H9 (cell line): ENCODE measurements at regions not wholly inside any gene's neighbourhood (a gene's known extent, or its start where the extent isn't known, plus 50 kb on each side); places are given as distances from the start of the nearest gene placed in this dataset.
"Not testable (repeated sequence)": the region's sequence is repeated elsewhere in the genome, so short reads cannot be mapped to it uniquely, and the experiment has no call there.

ENCODE experiments used
- DNase-seq: peaks from one replicate; pipeline ENCODE4 v3.0.0-alpha.2; 2017
- H2AFZ ChIP-seq: one replicate; pipeline ENCODE4 v1.6.1; 2013; ENCODE audit warnings: mild to moderate bottlenecking, low read length, control low read depth, moderate library complexity
- H2AK5ac ChIP-seq: 2 replicates; pipeline ENCODE4 v1.6.1; 2013; ENCODE audit warnings: low read length, control low read depth, mixed read lengths; ENCODE audit not compliant: insufficient read length
- H2BK120ac ChIP-seq: one replicate; pipeline ENCODE4 v1.6.1; 2013; ENCODE audit warnings: low read depth, mild to moderate bottlenecking, low read length, control low read depth, inconsistent platforms; ENCODE audit not compliant: poor library complexity, severe bottlenecking
- H2BK12ac ChIP-seq: 2 replicates; pipeline ENCODE4 v1.6.1; 2013; ENCODE audit warnings: low read length, control low read depth, mixed read lengths, low read depth; ENCODE audit not compliant: insufficient read length
- H2BK15ac ChIP-seq: 2 replicates; pipeline ENCODE4 v1.6.1; 2013; ENCODE audit warnings: low read depth, low read length, control low read depth
- H2BK20ac ChIP-seq: one replicate; pipeline ENCODE4 v1.6.1; 2013; ENCODE audit warnings: low read depth, mild to moderate bottlenecking, low read length, control low read depth, inconsistent platforms; ENCODE audit not compliant: poor library complexity, severe bottlenecking
- H2BK5ac ChIP-seq: 2 replicates; pipeline ENCODE4 v1.6.1; 2013; ENCODE audit warnings: low read length, control low read depth, mixed read lengths; ENCODE audit not compliant: insufficient read length
- H3K14ac ChIP-seq: 2 replicates; pipeline ENCODE4 v1.6.1; 2013; ENCODE audit warnings: low read length, control low read depth; ENCODE audit not compliant: insufficient read depth
- H3K18ac ChIP-seq: 2 replicates; pipeline ENCODE4 v1.6.1; 2013; ENCODE audit warnings: low read depth, mild to moderate bottlenecking, mixed read lengths, low read length, control low read depth; ENCODE audit not compliant: insufficient read length
- H3K23ac ChIP-seq: 2 replicates; pipeline ENCODE4 v1.6.1; 2013; ENCODE audit warnings: low read length, control low read depth, mixed read lengths, low read depth; ENCODE audit not compliant: insufficient read length
- H3K23me2 ChIP-seq: 2 replicates; pipeline ENCODE4 v1.6.1; 2013; ENCODE audit warnings: low read depth, mild to moderate bottlenecking, mixed read lengths, low read length, control low read depth; ENCODE audit not compliant: insufficient read length, poor library complexity, severe bottlenecking
- H3K27ac ChIP-seq: 2 replicates; pipeline ENCODE4 v1.5.1; 2013; ENCODE audit warnings: low read length, control low read depth, mixed read lengths, low read depth; ENCODE audit not compliant: insufficient read length
- H3K27me3 ChIP-seq: 2 replicates; pipeline ENCODE4 v1.6.1; 2013; ENCODE audit warnings: low read length, control low read depth, inconsistent platforms; ENCODE audit not compliant: insufficient read depth
- H3K4ac ChIP-seq: 2 replicates; pipeline ENCODE4 v1.6.1; 2013; ENCODE audit warnings: low read depth, mild to moderate bottlenecking, control low read depth, inconsistent platforms, low read length, moderate library complexity
- H3K4me1 ChIP-seq: 2 replicates; pipeline ENCODE4 v1.6.1; 2013; ENCODE audit warnings: low read length, control low read depth, inconsistent platforms; ENCODE audit not compliant: insufficient read depth
- H3K4me2 ChIP-seq: 2 replicates; pipeline ENCODE4 v1.6.1; 2013; ENCODE audit warnings: low read length, control low read depth, mixed read lengths; ENCODE audit not compliant: insufficient read length, insufficient read depth
- H3K56ac ChIP-seq: 2 replicates; pipeline ENCODE4 v1.6.1; 2013; ENCODE audit warnings: low read depth, mild to moderate bottlenecking, mixed read lengths, low read length, control low read depth; ENCODE audit not compliant: insufficient read length
- H3K79me1 ChIP-seq: 2 replicates; pipeline ENCODE4 v1.6.1; 2013; ENCODE audit warnings: low read depth, mild to moderate bottlenecking, moderate library complexity, low read length, control low read depth, inconsistent platforms; ENCODE audit not compliant: insufficient read depth, poor library complexity, severe bottlenecking
- H3K79me2 ChIP-seq: 2 replicates; pipeline ENCODE4 v1.6.1; 2013; ENCODE audit warnings: low read length, control low read depth, inconsistent platforms; ENCODE audit not compliant: insufficient read depth
- H3K9ac ChIP-seq: 2 replicates; pipeline ENCODE4 v1.6.1; 2013; ENCODE audit warnings: low read length, control low read depth, mixed read lengths; ENCODE audit not compliant: insufficient read length; ENCODE audit errors: extremely low read depth
- H3K9me3 ChIP-seq: one replicate; pipeline ENCODE4 v1.6.1; 2013; ENCODE audit warnings: low read depth, low read length, inconsistent platforms; ENCODE audit not compliant: control insufficient read depth
- H3T11ph ChIP-seq: one replicate; pipeline ENCODE4 v1.6.1; 2013; ENCODE audit warnings: mild to moderate bottlenecking, low read length, control low read depth, inconsistent platforms
- H4K20me1 ChIP-seq: one replicate; pipeline ENCODE4 v1.6.1; 2013; ENCODE audit not compliant: control insufficient read depth, insufficient read length, insufficient read depth
- H4K5ac ChIP-seq: 2 replicates; pipeline ENCODE4 v1.6.1; 2013; ENCODE audit warnings: low read depth, mild to moderate bottlenecking, mixed read lengths, low read length, control low read depth; ENCODE audit not compliant: insufficient read length
- H4K8ac ChIP-seq: replicated peaks from 2 replicates; pipeline ENCODE4 v1.6.1; 2013; ENCODE audit warnings: low read length, control low read depth, mixed read lengths, low read depth; ENCODE audit not compliant: insufficient read length
- H4K91ac ChIP-seq: 2 replicates; pipeline ENCODE4 v1.6.1; 2013; ENCODE audit warnings: low read depth, mild to moderate bottlenecking, moderate library complexity, mixed read lengths, low read length, control low read depth; ENCODE audit not compliant: insufficient read length
- H3K27ac Mint-ChIP-seq, 3 experiments: 2 replicates in 2 of 3; 3 replicates in 1 of 3; pipeline ENCODE4 v1.8.0; 2020 to 2021; ENCODE audit warnings: mixed read lengths in 3 of 3, mild to moderate bottlenecking in 1 of 3, moderate library complexity in 1 of 3
- H3K27me3 Mint-ChIP-seq: 2 replicates; pipeline ENCODE4 v1.8.0; 2021; ENCODE audit warnings: low read depth, mild to moderate bottlenecking, moderate library complexity, mixed read lengths
- H3K36me3 Mint-ChIP-seq, 3 experiments: 2 replicates in 2 of 3; 3 replicates in 1 of 3; pipeline ENCODE4 v1.8.0; 2020 to 2021; ENCODE audit warnings: low read depth in 3 of 3, mixed read lengths in 3 of 3; ENCODE audit not compliant: insufficient read depth in 1 of 3
- H3K4me1 Mint-ChIP-seq, 2 experiments: 2 replicates each; pipeline ENCODE4 v1.8.0; 2020; ENCODE audit warnings: mixed read lengths in 2 of 2
- H3K4me3 Mint-ChIP-seq, 2 experiments: 2 replicates in 1 of 2; 3 replicates in 1 of 2; pipeline ENCODE4 v1.8.0; 2020 to 2021; ENCODE audit warnings: mild to moderate bottlenecking in 2 of 2, mixed read lengths in 2 of 2, moderate library complexity in 1 of 2
- H3K9me3 Mint-ChIP-seq, 2 experiments: 2 replicates in 1 of 2; 3 replicates in 1 of 2; pipeline ENCODE4 v1.8.0; 2020; ENCODE audit warnings: mild to moderate bottlenecking in 2 of 2, mixed read lengths in 2 of 2, moderate library complexity in 1 of 2
- WGBS: extraction: QIAGEN DNeasy Blood & Tissue Kit; methylation state at CpG from one replicate; pipeline ENCODE4 v1.1.7; 2013; ENCODE audit warnings: missing lambda C conversion rate, low lambda C conversion rate, mixed read lengths; ENCODE audit not compliant: insufficient read length; ENCODE audit errors: extremely low coverage; 5-methylcytosine and 5-hydroxymethylcytosine counted together

DNA sequence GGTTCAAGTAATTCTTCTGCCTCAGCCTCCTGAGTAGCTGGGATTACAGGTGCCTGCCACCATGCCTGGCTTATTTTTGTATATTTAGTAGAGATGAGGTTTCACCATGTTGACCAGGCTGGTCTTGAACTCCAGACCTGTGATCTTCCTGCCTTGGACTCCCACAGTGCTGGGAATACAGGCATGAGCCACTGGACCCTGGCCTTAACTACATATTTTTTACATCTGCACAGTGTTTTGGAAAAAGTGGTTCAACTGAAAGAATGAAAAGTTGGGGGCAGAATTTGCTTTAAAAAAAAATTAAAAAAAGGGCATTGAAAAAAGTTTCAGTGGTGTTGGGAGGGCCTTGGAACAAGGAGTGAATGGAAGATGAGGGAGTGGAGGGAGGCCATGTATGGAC lies 88.9 kb upstream of the TPTE start:
- not testable (repeated sequence) for H3T11ph ChIP-seq, H3K56ac ChIP-seq, H3K4me2 ChIP-seq, H3K79me1 ChIP-seq, H3K4me1 Mint-ChIP-seq, H3K4ac ChIP-seq, H2BK20ac ChIP-seq, H3K4me3 Mint-ChIP-seq, H2BK120ac ChIP-seq, H3K36me3 Mint-ChIP-seq, H3K23ac ChIP-seq, H2BK5ac ChIP-seq, H2AFZ ChIP-seq, H3K27ac Mint-ChIP-seq, H2AK5ac ChIP-seq, H3K9ac ChIP-seq, H3K27me3 ChIP-seq, H2BK12ac ChIP-seq, H4K20me1 ChIP-seq, H3K9me3 Mint-ChIP-seq, H3K4me1 ChIP-seq, H3K23me2 ChIP-seq, H4K91ac ChIP-seq, H3K14ac ChIP-seq, H3K27me3 Mint-ChIP-seq, H3K27ac ChIP-seq, H2BK15ac ChIP-seq, H4K5ac ChIP-seq, H3K79me2 ChIP-seq, DNase-seq, H3K18ac ChIP-seq, H4K8ac ChIP-seq
- H3K9me3 ChIP-seq: peaks cover 74% of the 10 kb centered on the region

DNA sequence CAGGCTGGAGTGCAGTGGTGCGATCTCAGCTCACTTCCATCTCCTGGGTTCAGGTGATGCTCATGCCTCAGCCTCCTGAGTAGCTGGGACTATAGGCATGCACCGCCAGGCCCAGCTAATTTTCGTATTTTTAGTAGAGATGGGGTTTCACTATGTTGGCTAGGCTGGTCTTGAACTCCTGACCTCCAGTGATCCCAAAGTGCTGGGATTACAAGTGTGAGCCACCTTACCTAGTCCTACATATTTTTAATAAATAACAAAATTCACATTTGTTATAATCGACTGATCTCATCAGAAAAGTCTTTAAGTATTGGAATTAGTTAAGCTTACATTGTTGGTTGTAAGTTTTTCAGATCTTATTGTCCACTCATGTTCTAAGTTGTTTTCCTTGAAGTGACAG lies 83.4 kb upstream of the TPTE start:
- not testable (repeated sequence) for H3K4me1 Mint-ChIP-seq, H2BK5ac ChIP-seq, H2BK15ac ChIP-seq, H2AFZ ChIP-seq, H2BK120ac ChIP-seq, H2BK12ac ChIP-seq, H3K14ac ChIP-seq, H3K9ac ChIP-seq, H3T11ph ChIP-seq, H3K27me3 ChIP-seq, H3K27ac Mint-ChIP-seq, H4K91ac ChIP-seq, H3K23ac ChIP-seq, H3K4me2 ChIP-seq, H3K4me1 ChIP-seq, H4K5ac ChIP-seq, H4K20me1 ChIP-seq, H3K27me3 Mint-ChIP-seq, H2BK20ac ChIP-seq, H3K56ac ChIP-seq, H2AK5ac ChIP-seq, H3K36me3 Mint-ChIP-seq, H3K4ac ChIP-seq, H3K79me2 ChIP-seq, H3K23me2 ChIP-seq, H3K4me3 Mint-ChIP-seq, H3K18ac ChIP-seq, H3K79me1 ChIP-seq, H4K8ac ChIP-seq, H3K27ac ChIP-seq, DNase-seq, H3K9me3 Mint-ChIP-seq
- peaks cover 69% of the 10 kb centered on the region for H3K9me3 ChIP-seq
- WGBS: no CpG with 5 or more reads among the region's 4 CpGs

DNA sequence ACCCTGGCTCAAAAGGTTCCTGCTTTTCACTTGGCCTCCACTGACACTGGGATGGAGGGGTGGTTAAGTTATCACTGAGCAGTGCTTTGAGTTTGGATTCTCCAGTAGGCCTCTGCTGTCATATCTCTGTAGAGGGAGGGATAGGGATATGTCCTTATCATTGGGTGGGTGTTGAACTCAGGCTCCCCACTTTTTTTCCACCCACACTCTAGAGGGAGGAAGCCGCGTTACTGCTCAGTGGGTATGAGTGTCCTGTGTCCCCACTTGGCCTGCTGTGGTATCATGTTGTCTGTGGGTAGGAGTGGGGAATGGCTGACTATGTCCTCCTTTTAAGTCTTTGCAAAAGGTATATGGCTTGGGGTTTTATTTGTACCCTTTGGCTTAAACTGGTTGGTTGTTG lies 80.7 kb upstream of the TPTE start:
- H4K20me1 ChIP-seq: not testable (repeated sequence)
- WGBS: no CpG with 5 or more reads among the region's 2 CpGs

More for the DNA sequence above, 80.7 kb upstream of the TPTE start:
- H4K91ac ChIP-seq, H3K4me1 ChIP-seq, H3T11ph ChIP-seq, H3K27ac ChIP-seq, H2AFZ ChIP-seq, H3K27ac Mint-ChIP-seq, H3K9ac ChIP-seq, H4K8ac ChIP-seq, H4K5ac ChIP-seq, H2BK15ac ChIP-seq, H3K36me3 Mint-ChIP-seq, H3K56ac ChIP-seq, H3K79me1 ChIP-seq, H3K4ac ChIP-seq, H3K18ac ChIP-seq, H2AK5ac ChIP-seq, H3K27me3 Mint-ChIP-seq, H2BK120ac ChIP-seq, H3K27me3 ChIP-seq, H3K14ac ChIP-seq, H3K4me1 Mint-ChIP-seq, H2BK12ac ChIP-seq, H2BK5ac ChIP-seq, H2BK20ac ChIP-seq, DNase-seq, H3K79me2 ChIP-seq, H3K9me3 Mint-ChIP-seq, H3K4me3 Mint-ChIP-seq, H3K23me2 ChIP-seq, H3K4me2 ChIP-seq, H3K23ac ChIP-seq: not testable (repeated sequence)
- peaks cover 53% of the 10 kb centered on the region for H3K9me3 ChIP-seq
